GM19324 (cell line): ENCODE measurements at regions not wholly inside any gene's neighbourhood (a gene's known extent, or its start where the extent isn't known, plus 50 kb on each side); places are given as distances from the start of the nearest gene placed in this dataset.

ENCODE experiments used
- ATAC-seq: cut with Tn5 transposase; IDR thresholded peaks from one replicate; pipeline ENCODE4 v1.9.1; 2021; ENCODE audit warnings: mild to moderate bottlenecking, moderate library complexity; ENCODE audit not compliant: unreplicated experiment, low FRiP score

DNA sequence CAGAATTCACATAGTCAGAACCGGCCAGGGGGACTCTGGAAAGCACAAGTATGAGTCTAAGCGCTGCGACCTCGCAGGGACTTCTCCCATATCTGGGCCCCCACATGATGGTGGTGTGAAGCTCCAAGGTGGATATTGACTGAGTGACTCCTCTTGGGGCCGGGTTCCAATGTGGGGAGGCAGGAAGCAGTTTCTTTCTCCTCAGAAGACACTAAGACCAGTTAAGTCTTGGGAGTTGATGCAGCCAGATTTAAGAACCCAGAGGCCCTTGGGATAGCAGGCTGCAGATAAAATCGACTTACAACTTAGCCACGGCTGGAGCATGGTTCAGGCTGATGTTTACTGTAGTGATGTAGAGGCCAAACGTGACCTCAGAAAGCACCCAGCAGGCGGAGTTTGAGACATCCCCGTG, 55.4 kb upstream of the KLF13 start:
- no peak for ATAC-seq

DNA sequence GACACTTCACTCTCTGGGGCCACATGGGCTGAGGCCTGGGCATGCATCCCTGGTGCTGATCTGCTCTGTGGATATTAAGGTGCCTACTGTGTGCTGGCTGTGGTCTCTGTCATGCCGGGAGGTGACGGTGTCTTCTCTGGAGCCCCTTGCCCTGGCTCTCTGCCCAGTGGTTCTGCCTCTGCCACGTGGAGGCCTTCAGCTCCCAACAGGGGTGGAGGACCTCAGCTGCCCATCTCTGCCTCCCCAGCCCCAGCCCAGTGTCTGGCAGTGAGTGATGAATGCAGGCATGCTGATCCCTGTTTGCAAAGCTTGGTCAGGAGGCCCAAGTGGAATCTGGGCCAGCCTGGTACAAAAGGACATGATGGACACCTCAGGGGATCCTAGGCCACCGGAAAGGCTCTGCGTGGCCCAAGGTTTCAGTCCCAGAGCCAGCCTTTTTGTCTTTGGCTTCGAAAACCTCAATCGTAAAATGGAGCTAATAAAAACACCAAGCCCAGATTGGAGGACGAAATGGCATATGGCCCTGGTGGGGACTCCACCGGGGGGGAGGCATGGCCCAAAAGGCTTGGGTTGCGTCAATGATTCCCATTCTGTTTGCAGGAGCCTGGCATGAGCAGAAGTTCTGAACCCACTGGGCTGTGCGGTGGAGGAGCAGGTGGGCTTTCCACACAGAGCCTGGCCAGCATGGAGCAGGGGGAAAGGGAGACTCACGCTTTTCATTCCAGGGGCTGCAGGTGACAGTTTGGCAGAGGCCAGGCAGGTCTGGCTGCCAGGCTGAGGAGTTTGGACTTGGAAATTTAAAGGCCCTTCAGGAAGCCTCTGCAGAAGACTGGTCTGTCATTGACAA, 54.7 kb upstream of the KLF13 start:
- no peak for ATAC-seq

DNA sequence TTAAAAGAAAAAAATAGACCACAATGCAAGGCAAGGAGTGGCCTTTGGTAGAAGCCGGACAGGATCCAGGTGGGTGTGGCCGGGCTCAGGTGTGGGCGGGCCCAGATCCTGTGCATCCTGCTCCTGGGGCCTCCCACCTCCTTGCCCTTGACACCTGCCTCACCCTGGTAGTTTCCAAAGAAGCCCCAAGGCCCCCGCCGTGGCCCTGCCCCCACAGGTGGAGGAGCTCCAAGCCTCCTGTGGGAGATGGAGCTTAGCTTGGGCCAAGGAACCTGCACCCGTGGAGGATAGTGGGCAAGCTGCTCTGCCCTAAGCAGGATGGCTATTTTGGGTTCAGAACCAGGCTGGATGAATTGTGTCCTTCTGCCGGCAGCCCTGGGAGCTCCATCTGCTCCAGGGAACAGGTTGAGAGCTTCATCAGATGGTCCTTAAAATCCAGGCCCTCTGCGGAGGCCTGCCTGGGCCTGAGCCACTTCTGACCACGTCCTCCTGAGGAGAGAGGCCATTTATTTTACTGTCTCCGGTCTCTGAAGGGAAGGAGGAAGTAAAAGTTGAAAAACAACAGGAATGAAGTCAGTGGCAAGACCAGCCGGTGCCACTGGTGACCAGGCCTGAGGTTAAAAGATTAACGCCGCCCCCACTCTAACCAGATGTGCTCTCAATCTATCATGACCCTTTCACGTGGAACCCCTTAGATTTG, 53.9 kb upstream of the KLF13 start:
- ATAC-seq = no peak

DNA sequence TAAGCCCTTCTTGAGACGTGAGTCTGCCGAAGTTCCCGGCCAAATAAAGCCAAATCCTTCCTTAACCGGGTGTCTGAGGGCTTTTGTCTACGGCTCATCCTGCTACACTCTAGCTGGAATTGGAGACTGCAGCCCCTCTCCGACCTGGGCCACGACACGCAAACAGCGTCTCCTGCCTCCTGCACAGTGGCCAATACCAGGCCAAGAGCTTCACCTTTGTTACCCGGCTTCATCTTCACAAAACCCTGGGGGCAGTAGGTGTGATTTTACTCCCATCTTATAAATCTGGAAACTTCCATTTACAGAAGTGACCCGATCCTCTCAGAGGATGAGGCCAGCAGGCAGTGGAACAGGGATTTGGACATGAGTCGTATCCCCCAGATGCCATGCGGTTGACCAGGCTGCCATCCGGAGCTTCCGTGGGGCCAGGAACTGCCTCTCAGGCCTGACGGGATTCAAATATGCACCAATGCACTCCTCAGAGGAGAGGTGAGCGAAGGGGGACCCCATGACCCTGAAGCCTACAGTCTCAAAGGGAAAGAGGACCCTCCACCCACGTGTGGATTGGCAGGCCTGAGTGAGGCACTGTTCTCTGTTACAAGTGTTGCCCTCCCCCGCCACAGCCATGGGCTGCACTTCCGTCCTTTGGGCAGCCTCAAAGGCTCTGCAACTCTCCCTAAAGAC, 53.2 kb upstream of the KLF13 start:
- no peak for ATAC-seq

DNA sequence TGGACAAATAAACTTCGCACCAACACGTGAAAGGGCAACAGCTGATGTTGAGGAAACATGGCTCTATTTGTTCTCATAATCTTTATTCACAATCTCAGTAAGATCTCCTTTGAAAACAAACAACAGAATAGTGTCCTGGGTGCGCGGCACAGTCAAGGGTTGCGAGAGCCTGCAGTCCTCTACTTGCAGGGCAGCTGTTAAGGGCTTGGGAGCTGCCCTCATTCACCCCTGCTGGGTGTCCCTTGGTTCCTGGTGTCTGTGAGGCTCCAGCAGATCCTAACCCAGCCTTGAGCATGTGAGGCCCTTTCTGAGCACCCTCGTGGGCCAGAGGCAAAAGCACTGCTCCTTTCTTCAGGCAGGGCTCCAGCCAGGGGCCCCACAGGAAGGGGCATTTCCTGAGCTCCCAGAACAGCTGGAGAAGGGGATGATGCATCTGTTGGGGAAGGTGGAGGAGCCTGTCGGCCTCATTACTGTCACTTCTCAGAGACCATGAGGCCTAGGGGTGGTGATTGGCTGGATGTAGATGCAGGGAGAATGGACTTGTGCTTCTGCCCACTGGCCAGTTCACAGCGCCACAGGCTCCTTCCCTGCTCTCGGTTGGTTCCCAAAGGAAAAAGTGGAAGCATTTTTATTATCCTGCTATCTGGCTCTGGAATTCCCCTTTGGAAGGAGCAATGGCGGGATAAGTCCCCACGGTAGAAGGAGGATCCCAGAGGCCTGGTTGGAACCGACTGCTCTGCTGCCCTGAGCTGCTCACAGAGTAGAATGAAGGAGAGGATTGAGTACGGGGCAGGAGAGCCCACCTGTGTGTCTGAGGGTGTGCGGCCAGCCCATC, 51.9 kb upstream of the KLF13 start:
- ATAC-seq = no peak

DNA sequence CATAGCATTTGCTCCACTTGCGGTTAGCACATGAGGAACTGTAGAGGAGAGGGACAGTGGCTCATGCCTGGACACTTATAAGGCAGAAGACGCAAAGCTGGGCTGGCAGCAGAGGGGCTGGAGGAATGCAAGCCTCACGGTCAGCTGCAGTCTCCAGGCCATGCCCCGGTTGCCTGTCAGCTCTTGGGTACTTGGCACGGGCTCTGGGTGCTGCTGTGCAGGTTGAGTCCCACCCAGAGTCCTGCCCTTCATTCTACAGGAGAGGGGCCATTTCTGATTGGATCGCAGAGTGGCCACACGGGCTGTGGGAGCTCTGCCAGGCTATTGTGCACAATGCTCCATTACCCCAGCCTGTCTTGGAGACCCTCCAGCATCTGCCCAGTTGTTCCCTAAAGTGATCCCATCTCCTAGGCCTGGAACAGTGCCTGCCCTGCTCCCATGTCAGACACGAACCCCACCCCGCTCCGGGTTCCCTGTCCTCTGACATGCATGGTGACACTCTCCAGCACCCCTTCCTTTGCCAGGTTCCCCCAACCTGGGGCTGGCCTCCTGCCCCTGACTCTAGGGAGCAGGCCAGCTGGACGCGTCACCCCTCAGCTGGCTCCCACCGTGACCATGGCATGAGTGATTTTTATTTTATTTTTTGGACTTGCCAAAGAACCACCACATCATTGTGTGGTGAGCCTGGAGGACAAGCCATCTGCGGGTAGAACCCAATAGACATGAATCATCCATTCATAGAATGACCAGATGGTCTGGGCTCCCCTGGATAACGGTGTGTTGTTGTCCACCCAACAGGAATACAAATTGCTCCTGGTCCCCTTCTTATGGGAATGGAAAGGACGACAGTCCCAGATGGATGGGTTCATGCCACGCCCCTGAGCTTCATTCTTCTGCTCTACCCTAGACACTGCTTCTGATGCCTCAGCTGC, 51.0 kb upstream of the KLF13 start:
- no peak for ATAC-seq

DNA sequence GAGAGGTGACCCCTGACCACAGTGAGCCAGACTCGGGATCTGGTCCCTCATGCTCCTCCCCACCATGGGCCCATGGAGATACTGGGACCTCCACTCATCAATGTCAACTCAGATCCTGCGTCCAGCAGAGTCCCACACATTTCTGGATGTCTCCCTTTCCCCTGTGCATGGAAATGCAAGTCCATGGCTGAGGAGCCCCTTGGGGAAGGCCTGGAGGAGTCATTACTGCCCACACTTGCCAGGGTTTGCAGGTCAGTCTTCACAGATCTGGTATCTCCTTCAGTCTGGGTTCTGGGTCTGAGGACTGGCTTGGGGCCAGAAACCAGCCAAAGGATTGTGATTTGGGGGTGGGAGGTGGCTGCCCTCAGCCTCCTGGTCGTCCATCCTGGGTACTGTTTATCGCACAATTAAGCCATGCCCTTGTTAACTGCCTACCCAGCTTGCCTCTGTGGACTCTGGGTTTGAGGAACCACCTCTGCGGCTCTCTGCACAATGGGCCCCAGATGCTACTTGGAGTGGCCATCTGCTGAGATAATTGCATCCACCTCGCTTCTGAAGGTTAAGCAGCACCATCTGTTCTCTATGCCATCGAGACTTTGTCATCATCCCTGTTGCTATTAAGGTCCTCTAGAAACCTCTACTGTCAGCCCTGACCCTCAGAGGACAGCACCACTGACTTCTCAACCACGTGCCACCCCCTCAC, 49.9 kb upstream of the KLF13 start:
- no peak for ATAC-seq
